ENCODE measurements at regions not wholly inside any gene's neighbourhood (a gene's known extent, or its start where the extent isn't known, plus 50 kb on each side); places are given as distances from the start of the nearest gene placed in this dataset.

DNA sequence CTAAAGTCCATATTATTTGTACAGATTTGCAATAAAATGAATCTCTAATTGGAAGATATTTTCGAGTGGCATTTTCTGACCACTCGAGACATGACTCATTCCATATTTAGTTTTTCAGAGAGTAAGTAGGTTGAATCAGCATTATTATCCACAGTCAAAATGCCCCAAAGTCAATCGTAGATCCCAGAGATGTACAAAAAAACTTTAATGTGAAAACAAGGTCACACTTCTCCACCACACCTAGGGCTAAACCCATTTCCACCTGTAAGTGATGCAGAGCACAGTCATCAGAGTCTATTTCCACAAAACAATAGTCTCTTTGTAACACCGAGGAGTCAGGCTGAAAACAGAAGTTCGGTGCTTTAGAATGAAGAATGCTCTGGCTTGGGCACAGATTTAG lies 117.1 kb upstream of the TENM3 start:
- DNase-seq = no peak

DNA sequence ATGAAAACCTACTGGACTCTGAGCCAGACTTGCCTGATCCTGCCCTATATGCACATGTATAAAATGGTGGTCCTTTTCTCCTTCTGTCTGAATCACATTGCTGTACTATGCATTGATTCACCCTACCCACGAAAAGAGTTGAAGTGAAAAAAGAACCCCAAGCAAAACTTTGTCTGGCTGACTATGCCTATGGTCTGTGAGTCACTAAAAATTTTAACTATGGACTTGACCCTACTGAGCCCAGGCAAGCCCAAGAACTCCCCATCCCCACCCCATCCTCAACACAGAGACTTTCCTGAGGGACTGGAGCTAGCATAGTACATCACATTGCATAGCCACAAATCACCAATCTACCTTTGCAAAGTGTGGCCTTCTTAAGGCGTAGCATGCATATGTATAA lies 116.6 kb upstream of the TENM3 start:
- no peak for DNase-seq

DNA sequence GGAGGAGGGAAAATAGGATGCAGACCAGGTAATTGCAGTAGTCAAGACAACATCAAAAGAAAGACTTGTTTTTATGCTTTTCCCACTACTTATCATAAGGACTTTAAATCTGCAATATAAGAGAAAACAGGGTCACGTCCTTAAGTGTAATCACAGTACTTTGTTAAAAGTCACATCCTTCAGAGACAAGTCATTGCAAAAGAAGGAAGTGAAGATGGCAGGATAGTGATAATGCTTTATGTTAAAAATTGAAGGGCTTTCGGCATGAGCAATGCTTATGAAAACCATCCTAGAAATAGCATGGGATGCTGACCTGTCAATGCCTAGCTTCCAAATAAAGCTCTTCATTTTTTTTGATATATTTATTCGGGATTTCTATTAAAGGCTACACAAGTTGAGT lies 110.2 kb upstream of the TENM3 start:
- no peak for DNase-seq

DNA sequence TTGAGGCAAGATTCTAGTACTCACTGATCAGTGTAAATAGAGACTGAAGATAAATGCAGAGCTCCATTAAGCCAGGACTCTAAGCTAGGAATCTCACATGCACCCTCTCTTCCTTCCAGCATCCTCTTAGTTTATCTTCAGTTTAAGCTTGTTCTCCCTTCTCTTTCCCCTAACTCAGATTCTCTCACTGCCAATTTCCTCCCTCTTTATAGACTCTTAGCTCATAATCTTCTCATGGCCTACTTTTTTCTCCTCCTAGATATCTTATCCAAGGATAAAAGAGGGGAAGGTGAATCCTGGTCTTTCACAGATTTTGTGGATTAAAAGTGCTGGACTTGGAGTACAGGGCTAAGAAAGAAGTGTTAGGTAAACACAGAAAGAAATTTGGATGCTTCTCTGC lies 108.9 kb upstream of the TENM3 start:
- DNase-seq = no peak

DNA sequence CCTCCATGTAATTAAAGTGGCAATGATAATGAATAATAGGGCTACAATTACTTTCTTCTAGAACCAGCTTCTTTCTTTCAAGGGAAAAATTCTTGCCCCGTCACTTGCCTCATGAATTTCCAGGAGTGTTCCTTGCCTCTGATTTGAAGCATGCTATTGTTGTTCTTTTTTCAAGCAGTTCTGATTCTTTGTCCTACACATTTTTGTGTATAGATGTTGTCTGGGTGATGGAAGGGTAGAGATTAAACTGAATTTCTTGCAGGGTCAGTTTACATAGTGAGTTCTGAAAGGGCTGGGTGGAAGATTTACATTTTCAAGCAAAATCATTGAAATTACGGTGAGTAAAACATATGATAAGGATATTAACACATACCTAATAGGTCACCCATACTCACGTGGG lies 107.0 kb upstream of the TENM3 start:
- DNase-seq = no peak

DNA sequence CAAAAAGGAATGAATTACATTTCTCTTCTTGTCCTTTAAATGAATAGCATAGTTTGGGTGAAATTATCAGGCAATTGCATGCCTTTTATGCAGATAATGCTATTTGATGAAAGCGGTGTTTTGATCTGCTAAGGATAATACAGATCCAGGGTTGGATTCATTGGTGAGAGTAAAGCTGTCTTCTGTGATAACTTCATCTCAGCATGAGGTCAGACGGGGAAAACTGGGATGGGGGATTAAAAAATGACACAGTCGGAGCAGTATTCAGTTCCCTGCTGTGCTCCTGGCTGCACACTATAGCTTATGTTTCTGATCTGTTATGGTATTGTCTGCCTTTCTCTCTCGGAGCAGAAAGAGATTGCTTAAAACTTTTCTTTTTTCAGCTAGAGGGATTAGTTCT lies 105.9 kb upstream of the TENM3 start:
- DNase-seq = no peak

DNA sequence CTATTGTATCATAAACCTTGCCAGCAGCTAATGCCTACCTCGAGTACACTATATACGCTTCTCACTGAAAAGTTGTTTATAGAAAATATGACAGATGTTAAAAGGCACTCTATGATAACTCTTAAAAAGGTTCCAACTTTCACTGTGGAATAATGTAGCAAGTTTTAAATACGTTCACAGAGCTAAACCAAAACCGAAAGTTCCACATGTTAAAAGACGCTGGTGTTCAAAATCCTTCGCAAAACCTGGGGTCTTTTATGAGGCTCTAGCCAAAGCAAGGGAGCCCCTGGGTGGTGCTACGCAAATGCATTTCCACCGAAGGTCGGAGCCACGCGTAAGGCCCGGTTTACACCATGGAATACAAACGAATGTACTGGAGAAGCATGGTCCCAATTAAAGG lies 103.7 kb upstream of the TENM3 start:
- no peak for DNase-seq

DNA sequence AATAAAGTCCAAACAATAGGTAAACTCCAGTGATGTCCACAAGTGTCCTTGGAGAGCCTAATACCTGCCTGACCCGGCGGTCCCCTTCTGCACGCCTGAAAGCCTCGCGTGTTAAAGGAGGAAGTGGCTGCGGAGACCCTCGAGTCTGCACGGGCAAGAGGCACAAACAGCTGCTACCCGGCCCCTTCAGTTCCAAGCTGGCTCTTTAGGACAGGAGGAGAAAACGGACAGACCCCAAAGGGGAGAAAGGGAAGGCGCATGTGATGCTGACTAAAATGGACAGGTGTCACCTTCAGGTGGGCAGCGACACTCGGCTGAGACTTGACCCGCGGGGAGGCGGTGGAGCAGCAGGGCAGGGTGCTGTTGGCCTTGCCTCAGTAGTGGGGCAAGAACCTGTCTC lies 102.7 kb upstream of the TENM3 start:
- no peak for DNase-seq

DNA sequence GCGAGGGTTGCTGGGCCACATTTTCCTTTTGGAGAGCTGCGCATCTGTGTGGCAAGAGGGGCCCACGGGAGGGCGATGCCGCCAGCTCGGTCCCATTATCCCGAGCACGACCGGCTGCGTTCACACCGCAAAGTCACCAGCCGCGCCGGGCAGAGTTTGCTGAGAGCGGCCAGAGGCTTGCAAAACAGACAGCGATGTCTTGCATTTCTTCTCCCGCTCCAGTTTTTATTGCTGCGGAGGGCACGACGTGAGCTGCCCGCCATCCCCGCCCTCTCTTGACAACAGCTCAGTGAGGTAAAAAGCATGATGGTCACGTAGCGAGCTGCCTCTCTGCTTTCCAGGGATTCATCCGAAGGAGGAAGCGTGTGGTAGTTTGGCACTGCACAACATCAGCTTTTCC lies 102.1 kb upstream of the TENM3 start:
- DNase-seq = no peak

DNA sequence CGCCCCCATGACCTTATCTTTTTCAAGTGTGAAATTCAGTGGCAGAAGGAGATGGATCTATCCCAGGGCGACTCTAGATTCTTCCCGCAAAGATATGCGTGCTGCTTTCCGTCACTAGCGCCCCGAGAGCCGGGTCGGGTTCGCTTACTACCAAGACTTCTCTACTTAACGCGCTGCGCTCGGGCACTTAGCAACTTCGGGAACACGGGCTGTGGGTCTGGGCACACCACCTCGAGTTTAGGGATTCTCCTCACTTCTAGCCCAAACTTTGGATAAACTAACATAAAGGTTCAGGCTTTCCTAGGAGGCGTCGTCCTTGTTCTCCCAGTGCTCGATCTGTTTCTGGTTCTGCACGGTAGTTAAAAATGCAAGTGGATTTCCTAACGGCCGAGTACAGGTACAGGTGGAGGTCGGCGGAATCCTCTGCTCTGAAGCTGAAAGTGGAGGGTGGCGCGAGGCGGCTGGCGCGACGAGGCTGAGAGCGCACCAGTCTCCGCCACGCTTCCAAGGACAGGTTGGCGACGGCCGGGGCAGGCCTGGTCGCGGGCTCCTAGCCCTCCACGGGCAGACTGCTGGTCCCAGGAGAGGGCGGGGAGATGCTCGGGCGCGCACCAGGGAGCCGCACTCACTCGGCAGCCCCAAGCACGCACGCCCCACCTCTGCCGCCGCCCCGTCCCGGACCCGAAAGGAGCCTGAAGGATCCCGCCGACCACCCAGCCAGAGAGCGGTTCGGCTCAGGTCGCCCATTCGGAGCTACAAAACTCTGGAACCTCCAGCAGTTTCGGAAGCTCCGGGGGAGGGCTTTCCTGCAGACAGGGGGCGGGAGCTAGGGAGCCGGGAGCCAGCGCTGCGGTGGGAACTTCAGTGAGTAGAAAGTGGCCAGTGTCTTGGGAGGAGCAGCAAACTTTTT lies 100.8 kb upstream of the TENM3 start:
- no peak for DNase-seq

DNA sequence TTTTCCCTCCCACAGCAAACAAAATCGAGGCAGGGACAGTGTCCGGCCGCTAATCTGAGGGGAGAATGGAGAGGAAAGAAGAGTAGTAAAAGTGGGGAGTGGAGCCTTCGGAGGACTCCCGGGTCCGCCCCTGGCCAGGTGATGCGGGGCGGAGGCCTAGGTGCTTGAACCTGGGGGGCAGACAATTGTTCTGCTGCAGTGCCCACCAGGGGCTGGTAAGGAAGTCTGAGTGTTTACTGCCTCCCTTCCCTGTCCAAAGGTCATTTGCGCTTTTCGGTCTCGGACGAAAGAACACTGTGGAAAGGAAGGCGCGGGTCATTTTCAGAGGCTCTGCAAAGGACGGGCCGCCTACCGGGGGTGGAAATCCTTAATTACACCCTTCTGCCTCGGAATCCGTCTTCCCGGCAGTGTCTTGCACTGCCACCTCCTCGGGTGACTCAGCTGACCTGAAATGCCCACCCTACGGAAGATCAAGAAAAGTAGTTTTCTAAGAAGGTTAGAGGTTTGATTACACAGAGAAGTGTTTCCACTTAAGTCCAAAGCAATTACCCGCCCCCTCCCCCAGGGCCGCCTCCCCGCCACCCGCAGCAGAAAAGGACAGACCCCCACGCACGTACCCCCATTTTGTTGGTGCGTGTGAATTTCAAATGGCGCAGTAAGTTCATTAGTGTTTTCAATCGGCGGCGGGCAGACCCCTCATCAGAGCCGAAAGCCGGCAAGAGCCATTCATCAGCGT lies 99.9 kb upstream of the TENM3 start:
- DNase-seq = peak; percentile 5

DNA sequence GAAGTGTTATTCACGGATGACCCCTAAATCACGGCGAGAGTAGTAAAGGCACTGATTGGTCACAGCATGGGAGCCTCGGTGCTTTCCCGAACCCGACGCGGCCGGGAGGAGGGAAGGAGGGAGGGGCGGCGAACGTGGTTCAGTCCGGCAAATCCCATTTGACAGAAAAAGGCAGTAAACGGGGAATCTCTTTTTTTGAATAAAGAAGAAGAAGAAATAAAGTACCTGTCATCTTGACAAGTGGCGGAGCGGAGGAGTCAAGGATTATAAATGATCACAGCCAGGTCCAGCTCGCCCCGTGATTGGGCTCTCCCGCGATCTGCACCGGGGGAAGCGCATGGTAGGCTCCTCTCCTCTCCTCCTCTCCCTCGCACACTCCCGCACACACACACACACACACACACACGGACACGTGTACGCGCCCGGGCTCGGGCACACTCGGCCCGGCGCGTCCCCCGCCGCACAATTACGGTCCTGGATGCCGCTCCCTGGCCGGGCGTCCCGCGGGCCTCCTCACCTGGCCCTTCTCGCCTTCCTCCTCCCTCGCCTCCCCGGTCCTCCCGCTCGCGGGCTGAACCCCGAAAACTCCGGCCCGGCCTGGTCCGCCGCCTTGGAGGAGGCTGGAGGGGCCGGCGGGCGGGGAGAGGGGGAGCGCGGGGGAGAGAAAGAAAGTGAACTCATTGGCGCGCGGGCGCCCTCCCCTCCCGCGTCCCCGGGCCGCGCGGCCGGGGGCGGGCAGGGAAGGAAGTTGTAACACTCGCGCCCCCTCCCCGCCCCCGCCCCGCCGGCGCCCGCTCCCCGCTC lies 99.2 kb upstream of the TENM3 start:
- DNase-seq = no peak

DNA sequence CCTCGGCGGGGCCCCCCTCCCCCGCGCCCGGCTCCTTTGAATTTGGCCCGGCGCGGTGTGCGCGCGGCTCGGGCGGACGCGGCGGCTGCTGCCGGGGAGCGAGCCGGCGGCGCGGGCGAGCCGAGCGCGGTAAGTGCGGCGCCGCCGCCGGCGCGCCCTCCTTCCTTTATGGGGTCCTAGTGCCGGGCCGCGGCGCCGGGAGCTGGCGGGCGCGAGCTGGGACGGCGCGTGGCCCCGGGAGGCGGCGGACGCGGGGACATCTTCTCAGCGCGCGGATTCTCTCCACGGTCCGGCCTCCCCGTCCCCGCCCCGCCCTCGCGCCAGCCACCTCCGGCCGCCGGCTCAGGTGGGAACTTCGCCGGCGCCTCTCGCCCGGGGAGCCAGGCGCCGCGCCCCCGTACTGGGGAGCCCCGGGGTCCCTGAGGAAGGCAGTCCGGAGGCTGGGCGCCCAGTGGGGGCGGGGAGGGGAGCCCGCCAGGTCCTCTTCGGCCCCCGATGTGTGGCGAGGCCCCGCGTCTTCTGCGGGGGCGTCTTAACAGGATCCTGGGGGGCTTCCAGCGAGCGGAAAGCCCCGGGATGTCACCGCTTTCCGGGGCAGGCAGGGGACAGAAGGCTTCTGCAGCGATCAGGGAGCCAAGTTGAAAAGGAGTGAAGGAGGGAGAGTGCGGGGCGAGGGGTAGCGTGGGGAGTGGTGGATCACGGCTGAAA lies 98.4 kb upstream of the TENM3 start:
- no peak for DNase-seq

DNA sequence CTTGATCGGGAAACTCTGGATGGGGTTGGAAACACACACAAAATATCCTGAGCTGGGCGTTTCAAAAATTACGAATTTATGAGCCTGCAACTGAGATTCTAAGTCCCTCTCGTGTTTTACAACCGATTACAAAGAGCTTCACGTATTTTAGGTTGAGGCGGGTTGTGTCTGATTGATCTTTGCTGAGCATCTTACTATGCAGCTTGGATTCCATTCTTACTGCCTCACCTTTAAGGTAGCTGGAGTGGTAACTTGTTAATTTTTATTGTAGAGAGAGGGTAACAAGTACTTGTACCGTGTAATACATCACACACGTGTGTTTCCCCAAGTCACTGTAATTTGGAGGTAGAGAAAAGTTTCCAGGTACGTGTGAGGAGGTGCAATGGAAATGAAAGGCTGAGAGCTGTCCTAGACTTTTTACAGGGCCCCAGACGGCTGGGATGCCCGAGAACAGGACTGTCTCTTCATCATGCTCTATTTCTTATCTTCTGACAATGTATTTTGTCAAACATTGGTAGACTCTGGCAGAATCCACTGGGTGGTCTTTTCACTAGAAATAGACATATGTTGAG lies 97.8 kb upstream of the TENM3 start:
- no peak for DNase-seq

DNA sequence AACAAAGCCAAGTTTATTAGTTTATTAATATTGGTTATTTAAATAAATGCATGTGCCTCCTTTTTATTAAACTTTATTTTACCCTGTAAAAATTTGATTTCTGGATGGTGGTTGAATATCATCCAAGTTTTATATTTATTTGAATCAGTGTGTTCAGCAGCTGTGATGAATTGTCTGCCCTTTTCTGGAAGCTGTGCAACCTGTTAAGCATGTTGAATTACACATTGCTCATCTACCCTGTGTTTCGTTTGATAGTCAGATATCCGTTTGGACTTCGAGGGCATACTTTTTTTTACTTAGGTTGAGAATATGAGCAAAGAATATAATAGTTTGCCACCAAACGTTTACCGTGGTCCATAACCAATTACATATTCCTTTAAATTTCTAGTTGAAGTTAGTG lies 95.8 kb upstream of the TENM3 start:
- DNase-seq = no peak

DNA sequence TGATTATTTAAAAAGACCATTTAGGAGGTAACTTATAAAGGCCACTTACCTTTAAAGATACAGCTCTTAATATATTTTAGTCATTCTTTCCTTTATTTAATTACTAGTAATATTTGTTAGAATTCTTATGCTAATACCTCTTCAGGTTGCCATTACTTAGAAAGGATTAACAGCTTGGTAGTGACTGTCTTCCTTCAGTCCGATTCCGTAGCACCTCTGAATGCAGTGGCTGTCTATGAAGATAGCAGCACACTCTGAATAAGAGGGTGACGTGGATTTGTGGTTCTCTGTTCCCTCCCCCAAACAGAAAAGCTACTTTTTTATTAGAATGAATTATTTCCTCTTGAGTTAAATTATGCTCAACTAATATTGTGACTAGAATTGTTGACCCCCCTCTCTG lies 92.6 kb upstream of the TENM3 start:
- DNase-seq = no peak

DNA sequence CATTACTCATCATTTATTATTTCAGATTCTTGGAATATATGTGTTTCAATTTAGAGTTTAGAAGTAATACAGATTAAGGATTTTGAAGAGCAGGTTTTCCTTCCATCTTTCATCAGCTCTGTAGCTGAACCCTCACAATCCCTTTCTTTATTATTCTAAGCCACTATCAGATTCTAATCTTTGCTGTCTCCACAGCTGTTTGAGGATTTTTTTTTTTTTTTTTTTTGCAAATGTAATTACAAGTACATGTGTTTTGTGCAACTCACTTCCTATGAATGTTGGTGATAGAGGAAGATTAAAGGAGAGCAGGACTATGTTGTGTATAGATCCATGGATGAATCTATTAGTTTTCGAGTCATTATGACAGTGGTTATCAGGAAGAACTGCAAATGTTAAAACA lies 87.4 kb upstream of the TENM3 start:
- no peak for DNase-seq

DNA sequence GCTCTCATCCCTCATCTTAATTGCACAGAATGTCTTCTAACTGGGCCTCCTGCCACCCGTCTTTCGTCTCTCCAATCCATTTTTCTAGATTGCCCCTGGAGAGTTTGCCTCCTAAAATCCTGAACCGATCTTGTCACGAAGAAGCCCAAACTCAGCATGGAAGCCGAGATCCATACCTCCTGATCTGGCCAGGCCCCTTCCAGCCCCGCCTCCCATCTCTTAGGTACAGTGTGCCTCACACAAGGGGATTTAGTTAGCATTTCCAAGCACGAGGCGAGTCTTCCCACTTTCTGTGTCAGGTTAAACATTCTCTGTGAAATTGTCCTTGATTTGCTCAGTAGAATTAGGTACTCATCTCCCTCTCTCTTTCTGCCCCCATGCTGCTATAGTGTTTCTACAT lies 80.0 kb upstream of the TENM3 start:
- no peak for DNase-seq

DNA sequence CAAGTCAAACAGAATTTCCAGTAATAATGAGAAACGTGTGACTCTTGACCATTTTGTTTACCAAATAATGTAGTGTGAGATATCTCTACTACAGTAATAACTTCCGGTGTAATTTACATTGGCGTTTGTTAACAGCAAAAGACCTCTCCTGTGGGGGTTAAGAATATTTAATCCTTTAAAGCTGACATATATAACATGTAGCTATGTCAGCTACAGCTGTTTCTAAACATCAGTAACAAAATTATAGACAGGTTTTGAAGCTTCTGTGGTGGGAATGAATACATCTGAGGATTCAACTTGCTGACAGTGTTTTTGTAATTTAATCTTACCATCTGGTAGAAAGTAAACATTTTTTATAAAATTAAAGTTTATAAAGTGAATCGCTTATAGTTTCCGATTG lies 73.6 kb upstream of the TENM3 start:
- DNase-seq = no peak

DNA sequence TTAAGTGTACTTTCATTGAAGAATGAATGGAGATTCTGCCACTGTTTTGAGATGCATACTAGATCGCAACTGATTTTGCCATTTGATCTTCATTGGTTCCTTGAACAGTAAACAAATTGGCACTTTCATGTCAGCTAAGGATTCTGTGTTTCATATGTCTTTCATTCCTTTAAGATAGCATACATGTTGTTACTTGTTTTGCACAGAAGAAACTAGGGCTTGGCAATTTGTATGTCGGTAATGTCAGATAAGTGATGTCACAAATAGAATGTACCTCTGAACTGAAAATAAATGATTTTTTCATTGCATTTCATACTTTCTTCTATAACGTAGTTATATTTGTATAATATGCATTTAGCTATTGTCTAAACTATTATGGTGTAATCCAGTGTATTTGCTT lies 73.2 kb upstream of the TENM3 start:
- DNase-seq = no peak

DNA sequence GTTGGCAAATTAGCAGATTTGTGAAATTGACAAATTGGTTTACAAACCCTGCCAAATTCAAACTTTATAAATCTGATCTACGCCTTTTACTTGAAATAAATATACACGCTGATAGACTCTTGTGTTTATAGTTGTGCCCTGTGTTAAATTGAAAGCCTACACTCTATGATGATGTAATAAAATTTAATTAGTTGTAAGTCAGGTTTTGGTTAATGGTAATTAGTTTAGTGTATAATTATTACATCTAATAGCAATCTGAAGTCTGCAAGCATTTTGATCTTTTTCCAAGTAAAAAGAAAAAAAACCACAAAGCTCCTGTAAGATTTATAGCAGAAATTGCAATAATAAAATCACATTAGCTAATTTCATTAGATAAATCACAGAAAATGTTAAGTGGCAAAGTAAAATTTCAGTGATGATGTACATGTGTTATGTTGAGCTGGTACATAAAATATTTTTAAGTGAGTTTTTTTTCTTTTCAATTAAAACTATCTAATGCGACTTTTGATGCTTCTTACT lies 72.7 kb upstream of the TENM3 start:
- DNase-seq = no peak

DNA sequence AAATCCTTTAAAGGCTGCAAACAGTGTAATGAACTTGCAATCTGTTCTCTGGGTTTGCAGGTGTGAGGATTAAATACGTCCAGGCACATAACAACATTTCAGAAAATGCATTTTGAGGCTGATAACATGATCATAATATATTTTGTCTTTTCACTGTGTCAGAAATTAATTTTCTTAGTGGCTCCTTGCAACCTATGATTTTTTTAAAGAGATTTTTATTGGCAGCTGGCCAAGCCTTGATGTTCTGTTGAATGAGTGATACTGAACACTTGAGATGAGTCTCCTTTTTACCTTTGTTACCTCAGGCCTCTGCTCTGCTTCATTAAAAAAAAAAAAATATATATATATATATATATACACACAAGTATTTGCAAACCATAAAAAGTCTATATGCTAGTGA lies 68.2 kb upstream of the TENM3 start:
- DNase-seq = no peak
